ES-I3 (cell line): ENCODE measurements at regions not wholly inside any gene's neighbourhood (a gene's known extent, or its start where the extent isn't known, plus 50 kb on each side); places are given as distances from the start of the nearest gene placed in this dataset.
"Not testable (repeated sequence)": the region's sequence is repeated elsewhere in the genome, so short reads cannot be mapped to it uniquely, and the experiment has no call there.

Experiments used
- H3K36me3 ChIP-seq: 2 replicates; pipeline ENCODE4 v1.6.1; 2013; ENCODE audit warnings: mild to moderate bottlenecking, low read length, control low read depth, moderate library complexity; ENCODE audit not compliant: insufficient read depth
- H3K4me1 ChIP-seq: 2 replicates; pipeline ENCODE4 v1.6.1; 2013; ENCODE audit warnings: mild to moderate bottlenecking, control low read depth, low read length; ENCODE audit not compliant: insufficient read depth
- H3K9ac ChIP-seq: 2 replicates; pipeline ENCODE4 v1.6.1; 2013; ENCODE audit warnings: low read depth, mild to moderate bottlenecking, low read length, moderate library complexity
- H3K9me3 ChIP-seq: 2 replicates; pipeline ENCODE4 v1.6.1; 2013; ENCODE audit warnings: mild to moderate bottlenecking, low read length, moderate library complexity; ENCODE audit not compliant: control insufficient read depth, insufficient read depth

- Histone ChIP-seq H3K9me3 (peaks cover 6% of the 10 kb centered on the region; the same call in 1 of the 2 replicates), H3K4me1 (no peaks in the 10 kb centered on the region), H3K36me3 (no peaks in the 10 kb centered on the region), H3K9ac (no peak overlapping the region)
Measured at GRCh38 chr18:41899535-41899934, 55.5 kb upstream of the PIK3C3 start.

GRCh38 chr18:41893432-41893831, 61.6 kb upstream of the PIK3C3 start:
- Histone ChIP-seq H3K36me3 (no peaks in the 10 kb centered on the region), H3K4me1 (no peaks in the 10 kb centered on the region), H3K9me3 (peaks cover 6% of the 10 kb centered on the region; the same call in 1 of the 2 replicates), H3K9ac (no peak overlapping the region)

GRCh38 chr18:41887100-41887499, 67.9 kb upstream of the PIK3C3 start:
- H3K9me3 ChIP-seq, result no peaks in the 10 kb centered on the region
- H3K9ac ChIP-seq, result no peak overlapping the region
- H3K36me3 ChIP-seq, result no peaks in the 10 kb centered on the region
- H3K4me1 ChIP-seq, result no peaks in the 10 kb centered on the region

GRCh38 chr18:41886126-41886807, 68.8 kb upstream of the PIK3C3 start:
- no peaks in the 10 kb centered on the region for H3K36me3 ChIP-seq
- no peak overlapping the region for H3K9ac ChIP-seq
- H3K4me1 ChIP-seq, result no peaks in the 10 kb centered on the region
- no peaks in the 10 kb centered on the region for H3K9me3 ChIP-seq

GRCh38 chr18:41881285-41881684, 73.7 kb upstream of the PIK3C3 start:
- no peaks in the 10 kb centered on the region for H3K36me3 ChIP-seq
- no peaks in the 10 kb centered on the region for H3K4me1 ChIP-seq
- no peaks in the 10 kb centered on the region for H3K9me3 ChIP-seq
- no peak overlapping the region for H3K9ac ChIP-seq

- no peaks in the 10 kb centered on the region for H3K9me3 ChIP-seq
- H3K4me1 ChIP-seq, result no peaks in the 10 kb centered on the region
- H3K36me3 ChIP-seq, result no peaks in the 10 kb centered on the region
- no peak overlapping the region for H3K9ac ChIP-seq
Measured at GRCh38 chr18:41879256-41879655, 75.8 kb upstream of the PIK3C3 start.

- Histone ChIP-seq H3K9me3 (no peaks in the 10 kb centered on the region), H3K4me1 (no peaks in the 10 kb centered on the region), H3K36me3 (no peaks in the 10 kb centered on the region), H3K9ac (no peak overlapping the region)
Measured at GRCh38 chr18:41875094-41875780, 79.8 kb upstream of the PIK3C3 start.

- Histone ChIP-seq H3K9me3 (no peaks in the 10 kb centered on the region), H3K4me1 (no peaks in the 10 kb centered on the region), H3K36me3 (no peaks in the 10 kb centered on the region), H3K9ac (no peak overlapping the region)
Measured at GRCh38 chr18:41873730-41874129, 81.3 kb upstream of the PIK3C3 start.

GRCh38 chr18:41872206-41872605, 82.8 kb upstream of the PIK3C3 start:
- no peaks in the 10 kb centered on the region for H3K9me3 ChIP-seq
- no peaks in the 10 kb centered on the region for H3K36me3 ChIP-seq
- H3K9ac ChIP-seq, result no peak overlapping the region
- H3K4me1 ChIP-seq, result no peaks in the 10 kb centered on the region

- Histone ChIP-seq H3K9ac (no peak overlapping the region), H3K36me3 (no peaks in the 10 kb centered on the region), H3K9me3 (no peaks in the 10 kb centered on the region), H3K4me1 (no peaks in the 10 kb centered on the region)
Measured at GRCh38 chr18:41871229-41872000, 83.6 kb upstream of the PIK3C3 start.

GRCh38 chr18:41870817-41871216, 84.2 kb upstream of the PIK3C3 start:
- Histone ChIP-seq H3K9ac (no peak overlapping the region), H3K36me3 (no peaks in the 10 kb centered on the region), H3K9me3 (no peaks in the 10 kb centered on the region), H3K4me1 (no peaks in the 10 kb centered on the region)

- Histone ChIP-seq H3K36me3 (no peaks in the 10 kb centered on the region), H3K9me3 (no peaks in the 10 kb centered on the region), H3K4me1 (no peaks in the 10 kb centered on the region), H3K9ac (no peak overlapping the region)
Measured at GRCh38 chr18:41870191-41870590, 84.8 kb upstream of the PIK3C3 start.

- H3K9ac ChIP-seq, H3K4me1 ChIP-seq, H3K36me3 ChIP-seq, H3K9me3 ChIP-seq: not testable (repeated sequence)
Measured at GRCh38 chr18:41865796-41866195, 89.2 kb upstream of the PIK3C3 start.

- no peaks in the 10 kb centered on the region for H3K9me3 ChIP-seq
- H3K9ac ChIP-seq, result no peak overlapping the region
- no peaks in the 10 kb centered on the region for H3K36me3 ChIP-seq
- peaks cover 5% of the 10 kb centered on the region; the same call in 1 of the 2 replicates for H3K4me1 ChIP-seq
Measured at GRCh38 chr18:41864216-41864615, 90.8 kb upstream of the PIK3C3 start.

- peaks cover 5% of the 10 kb centered on the region; the same call in 1 of the 2 replicates for H3K4me1 ChIP-seq
- no peaks in the 10 kb centered on the region for H3K9me3 ChIP-seq
- no peaks in the 10 kb centered on the region for H3K36me3 ChIP-seq
- H3K9ac ChIP-seq, result no peak overlapping the region
Measured at GRCh38 chr18:41862921-41863320, 92.1 kb upstream of the PIK3C3 start.
